ENCODE measurements at regions not wholly inside any gene's neighbourhood (a gene's known extent, or its start where the extent isn't known, plus 50 kb on each side); places are given as distances from the start of the nearest gene placed in this dataset.

DNA sequence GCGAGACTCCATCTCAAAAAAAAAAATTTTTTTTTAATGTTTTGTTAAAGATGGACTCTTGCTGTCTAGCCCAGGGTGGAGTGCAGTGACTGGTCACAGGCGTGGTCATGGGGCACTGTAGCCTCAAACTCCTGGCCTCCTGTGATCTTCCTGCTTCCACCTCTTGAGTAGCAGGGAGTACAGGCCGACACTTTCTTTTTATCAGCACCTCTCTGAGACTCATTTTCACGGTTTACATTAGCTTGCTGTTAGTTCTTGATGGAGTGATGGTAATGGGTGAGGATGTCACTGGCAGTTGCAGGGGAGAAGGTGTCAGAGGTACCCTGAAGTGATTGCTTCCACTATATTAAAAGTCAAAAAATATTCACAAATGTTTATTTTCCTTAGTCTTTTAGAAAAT is 95.3 kb upstream of the MTPN start:
- Histone ChIP-seq H3K9ac (ENCODE audit: low read depth, low read length, poor library complexity, severe bottlenecking) (no peak overlapping the region), H3K36me3 (ENCODE audit: insufficient read depth, low read length) (no peaks in the 10 kb centered on the region), H3K4me1 (ENCODE audit: insufficient read depth, low read length, poor library complexity, severe bottlenecking) (no peaks in the 10 kb centered on the region), H3K27me3 (ENCODE audit: insufficient read depth, low read length, poor library complexity, severe bottlenecking) (no peaks in the 10 kb centered on the region), H3K79me2 (ENCODE audit: insufficient read depth, low read length) (no peaks in the 10 kb centered on the region), H3K9me3 (ENCODE audit: insufficient read depth, low read depth, low read length) (no peaks in the 10 kb centered on the region), H3K4me3 (ENCODE audit: low read length, poor library complexity, severe bottlenecking) (no peak overlapping the region), H3K4me2 (ENCODE audit: low read depth, low read length, poor library complexity, severe bottlenecking) (no peak overlapping the region), H3F3A (ENCODE audit: low read depth) (no peaks in the 10 kb centered on the region), H2AFZ (ENCODE audit: low read length) (no peak overlapping the region), H3K9me2 (replicated peaks; ENCODE audit: low read depth, low read length) (no peaks in the 10 kb centered on the region), H4K20me1 (ENCODE audit: insufficient read depth, low read length, poor library complexity, severe bottlenecking) (no peaks in the 10 kb centered on the region)
- TF ChIP-seq, protein P1, sequence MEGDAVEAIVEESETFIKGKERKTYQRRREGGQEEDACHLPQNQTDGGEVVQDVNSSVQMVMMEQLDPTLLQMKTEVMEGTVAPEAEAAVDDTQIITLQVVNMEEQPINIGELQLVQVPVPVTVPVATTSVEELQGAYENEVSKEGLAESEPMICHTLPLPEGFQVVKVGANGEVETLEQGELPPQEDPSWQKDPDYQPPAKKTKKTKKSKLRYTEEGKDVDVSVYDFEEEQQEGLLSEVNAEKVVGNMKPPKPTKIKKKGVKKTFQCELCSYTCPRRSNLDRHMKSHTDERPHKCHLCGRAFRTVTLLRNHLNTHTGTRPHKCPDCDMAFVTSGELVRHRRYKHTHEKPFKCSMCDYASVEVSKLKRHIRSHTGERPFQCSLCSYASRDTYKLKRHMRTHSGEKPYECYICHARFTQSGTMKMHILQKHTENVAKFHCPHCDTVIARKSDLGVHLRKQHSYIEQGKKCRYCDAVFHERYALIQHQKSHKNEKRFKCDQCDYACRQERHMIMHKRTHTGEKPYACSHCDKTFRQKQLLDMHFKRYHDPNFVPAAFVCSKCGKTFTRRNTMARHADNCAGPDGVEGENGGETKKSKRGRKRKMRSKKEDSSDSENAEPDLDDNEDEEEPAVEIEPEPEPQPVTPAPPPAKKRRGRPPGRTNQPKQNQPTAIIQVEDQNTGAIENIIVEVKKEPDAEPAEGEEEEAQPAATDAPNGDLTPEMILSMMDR (conservative IDR thresholded peaks at IDR 0.05; ENCODE audit: low read length): no peak
- no peak for TF ChIP-seq EZH2phosphoT487 (IDR thresholded peaks at IDR 0.05; ENCODE audit: borderline replicate concordance)

DNA sequence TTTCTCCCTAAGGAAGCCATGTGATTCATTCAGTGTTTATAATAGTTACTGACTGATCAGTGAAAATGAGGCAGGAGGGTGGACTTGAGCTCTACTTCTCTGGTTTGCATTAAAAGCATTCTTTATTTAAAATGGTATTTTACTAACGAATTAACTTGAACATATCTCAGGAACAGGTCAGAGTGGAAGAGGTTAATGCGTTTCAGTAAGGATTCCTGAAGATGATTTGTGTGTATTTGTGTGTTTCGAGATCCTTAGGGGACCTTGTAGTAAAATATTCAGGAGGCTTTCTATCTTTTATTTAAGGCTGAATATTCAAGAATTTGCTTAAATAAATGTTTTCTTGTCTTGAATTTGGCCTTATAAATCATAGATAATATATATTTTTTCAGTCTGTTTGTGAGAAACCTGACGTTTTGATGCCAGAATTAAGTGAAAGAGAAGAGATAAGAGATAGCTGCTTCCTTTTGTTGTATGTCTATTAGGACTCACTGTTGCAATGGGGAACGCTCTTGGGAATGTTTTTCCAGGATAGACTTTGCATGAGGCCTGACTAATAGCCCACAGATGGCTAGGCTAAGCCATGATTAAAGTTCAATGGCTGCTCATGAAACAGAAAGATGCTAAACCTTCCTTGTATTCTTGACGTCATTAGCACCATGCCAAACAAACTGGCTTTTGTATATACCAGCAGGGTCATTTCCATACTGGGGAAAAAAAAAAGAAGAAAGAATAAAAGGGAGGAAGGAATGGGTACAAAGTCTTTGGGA is 93.8 kb upstream of the MTPN start:
- Histone ChIP-seq H3K79me2 (ENCODE audit: insufficient read depth, low read length) (no peaks in the 10 kb centered on the region), H3K36me3 (ENCODE audit: insufficient read depth, low read length) (no peaks in the 10 kb centered on the region), H3K9ac (ENCODE audit: low read depth, low read length, poor library complexity, severe bottlenecking) (no peak overlapping the region), H3K4me1 (ENCODE audit: insufficient read depth, low read length, poor library complexity, severe bottlenecking) (no peaks in the 10 kb centered on the region), H3K4me3 (ENCODE audit: low read length, poor library complexity, severe bottlenecking) (no peak overlapping the region), H4K20me1 (ENCODE audit: insufficient read depth, low read length, poor library complexity, severe bottlenecking) (no peaks in the 10 kb centered on the region), H3K4me2 (ENCODE audit: low read depth, low read length, poor library complexity, severe bottlenecking) (no peak overlapping the region), H3F3A (ENCODE audit: low read depth) (no peaks in the 10 kb centered on the region), H3K27me3 (ENCODE audit: insufficient read depth, low read length, poor library complexity, severe bottlenecking) (no peaks in the 10 kb centered on the region), H3K9me2 (replicated peaks; ENCODE audit: low read depth, low read length) (no peaks in the 10 kb centered on the region), H2AFZ (ENCODE audit: low read length) (no peak overlapping the region), H3K9me3 (ENCODE audit: insufficient read depth, low read depth, low read length) (no peaks in the 10 kb centered on the region)
- TF ChIP-seq, protein P1 (conservative IDR thresholded peaks at IDR 0.05; ENCODE audit: low read length): no peak
- no peak for TF ChIP-seq EZH2phosphoT487 (IDR thresholded peaks at IDR 0.05; ENCODE audit: borderline replicate concordance)

DNA sequence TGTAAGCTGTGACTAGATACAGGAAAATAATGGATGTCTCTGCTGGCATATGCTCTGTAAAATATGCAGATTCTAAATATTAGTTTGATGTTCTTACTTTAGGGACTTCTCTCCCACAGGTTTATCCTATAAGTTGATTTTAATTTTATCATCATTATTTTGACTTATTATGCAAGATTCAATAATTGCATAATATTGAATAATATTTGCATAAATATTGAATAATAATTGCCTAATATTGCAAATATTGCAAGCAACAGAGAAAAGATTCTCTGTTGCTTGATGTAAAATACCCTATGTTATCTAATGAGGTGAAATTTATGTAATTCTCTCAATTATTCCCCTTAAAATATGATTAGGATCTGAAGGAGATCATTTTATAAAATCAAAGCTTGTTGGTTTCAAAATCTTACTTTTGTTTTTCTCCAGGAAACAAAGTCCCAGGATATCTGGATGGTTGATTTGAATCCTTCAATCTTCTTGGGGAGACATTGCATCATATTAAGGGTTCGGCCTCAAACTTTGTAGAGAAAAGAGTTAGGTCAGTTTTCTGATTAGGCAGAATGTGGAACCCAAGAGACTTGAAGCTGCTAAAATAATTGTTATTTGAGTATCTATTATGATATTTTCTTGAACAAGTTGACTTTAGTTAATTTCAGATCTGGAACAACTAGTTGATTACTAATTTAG is 92.8 kb upstream of the MTPN start:
- no peaks in the 10 kb centered on the region for H3K9me3 ChIP-seq (ENCODE audit: insufficient read depth, low read depth, low read length)
- H3K27me3 ChIP-seq (ENCODE audit: insufficient read depth, low read length, poor library complexity, severe bottlenecking): no peaks in the 10 kb centered on the region
- TF ChIP-seq EZH2phosphoT487 (IDR thresholded peaks at IDR 0.05; ENCODE audit: borderline replicate concordance): no peak
- TF ChIP-seq, protein P1 (conservative IDR thresholded peaks at IDR 0.05; ENCODE audit: low read length): no peak
- no peaks in the 10 kb centered on the region for H3K4me1 ChIP-seq (ENCODE audit: insufficient read depth, low read length, poor library complexity, severe bottlenecking)
- no peak overlapping the region for H3K4me2 ChIP-seq (ENCODE audit: low read depth, low read length, poor library complexity, severe bottlenecking)
- no peaks in the 10 kb centered on the region for H3K9me2 ChIP-seq (replicated peaks; ENCODE audit: low read depth, low read length)
- no peak overlapping the region for H3K4me3 ChIP-seq (ENCODE audit: low read length, poor library complexity, severe bottlenecking)
- no peaks in the 10 kb centered on the region for H3K79me2 ChIP-seq (ENCODE audit: insufficient read depth, low read length)
- no peak overlapping the region for H2AFZ ChIP-seq (ENCODE audit: low read length)
- H3K9ac ChIP-seq (ENCODE audit: low read depth, low read length, poor library complexity, severe bottlenecking): no peak overlapping the region
- no peaks in the 10 kb centered on the region for H4K20me1 ChIP-seq (ENCODE audit: insufficient read depth, low read length, poor library complexity, severe bottlenecking)
- H3K36me3 ChIP-seq (ENCODE audit: insufficient read depth, low read length): no peaks in the 10 kb centered on the region
- no peaks in the 10 kb centered on the region for H3F3A ChIP-seq (ENCODE audit: low read depth)

Measured in Loucy (cell line).